ENCODE measurements at regions not wholly inside any gene's neighbourhood (a gene's known extent, or its start where the extent isn't known, plus 50 kb on each side); places are given as distances from the start of the nearest gene placed in this dataset.

DNA sequence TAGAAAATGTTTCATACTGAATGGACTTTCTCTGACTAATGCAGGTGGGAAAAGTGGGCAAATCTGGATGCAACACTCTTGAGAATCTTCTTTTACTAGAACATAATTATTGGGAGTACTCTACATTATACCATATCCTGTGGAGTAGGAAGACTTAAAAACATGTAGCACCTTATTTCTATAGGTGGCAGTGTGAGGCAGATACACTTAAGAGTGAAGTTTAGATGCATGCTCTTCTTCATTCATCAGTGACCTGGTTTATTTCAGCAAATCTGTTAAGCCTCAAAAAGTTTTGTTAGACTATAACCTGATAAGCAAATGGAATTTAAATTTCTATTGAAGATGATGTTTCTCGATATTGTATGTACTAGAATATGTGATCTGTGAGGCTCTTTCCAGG is 1087.1 kb upstream of the LRRN3 start:
- H3K4me3 ChIP-seq (ENCODE audit: low read depth, low read length): no peak overlapping the region
- TF ChIP-seq, protein P1, sequence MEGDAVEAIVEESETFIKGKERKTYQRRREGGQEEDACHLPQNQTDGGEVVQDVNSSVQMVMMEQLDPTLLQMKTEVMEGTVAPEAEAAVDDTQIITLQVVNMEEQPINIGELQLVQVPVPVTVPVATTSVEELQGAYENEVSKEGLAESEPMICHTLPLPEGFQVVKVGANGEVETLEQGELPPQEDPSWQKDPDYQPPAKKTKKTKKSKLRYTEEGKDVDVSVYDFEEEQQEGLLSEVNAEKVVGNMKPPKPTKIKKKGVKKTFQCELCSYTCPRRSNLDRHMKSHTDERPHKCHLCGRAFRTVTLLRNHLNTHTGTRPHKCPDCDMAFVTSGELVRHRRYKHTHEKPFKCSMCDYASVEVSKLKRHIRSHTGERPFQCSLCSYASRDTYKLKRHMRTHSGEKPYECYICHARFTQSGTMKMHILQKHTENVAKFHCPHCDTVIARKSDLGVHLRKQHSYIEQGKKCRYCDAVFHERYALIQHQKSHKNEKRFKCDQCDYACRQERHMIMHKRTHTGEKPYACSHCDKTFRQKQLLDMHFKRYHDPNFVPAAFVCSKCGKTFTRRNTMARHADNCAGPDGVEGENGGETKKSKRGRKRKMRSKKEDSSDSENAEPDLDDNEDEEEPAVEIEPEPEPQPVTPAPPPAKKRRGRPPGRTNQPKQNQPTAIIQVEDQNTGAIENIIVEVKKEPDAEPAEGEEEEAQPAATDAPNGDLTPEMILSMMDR (IDR thresholded peaks at IDR 0.05; ENCODE audit: insufficient read depth, low read depth, low read length): no peak
- no peak for DNase-seq (ENCODE audit: low read depth)

DNA sequence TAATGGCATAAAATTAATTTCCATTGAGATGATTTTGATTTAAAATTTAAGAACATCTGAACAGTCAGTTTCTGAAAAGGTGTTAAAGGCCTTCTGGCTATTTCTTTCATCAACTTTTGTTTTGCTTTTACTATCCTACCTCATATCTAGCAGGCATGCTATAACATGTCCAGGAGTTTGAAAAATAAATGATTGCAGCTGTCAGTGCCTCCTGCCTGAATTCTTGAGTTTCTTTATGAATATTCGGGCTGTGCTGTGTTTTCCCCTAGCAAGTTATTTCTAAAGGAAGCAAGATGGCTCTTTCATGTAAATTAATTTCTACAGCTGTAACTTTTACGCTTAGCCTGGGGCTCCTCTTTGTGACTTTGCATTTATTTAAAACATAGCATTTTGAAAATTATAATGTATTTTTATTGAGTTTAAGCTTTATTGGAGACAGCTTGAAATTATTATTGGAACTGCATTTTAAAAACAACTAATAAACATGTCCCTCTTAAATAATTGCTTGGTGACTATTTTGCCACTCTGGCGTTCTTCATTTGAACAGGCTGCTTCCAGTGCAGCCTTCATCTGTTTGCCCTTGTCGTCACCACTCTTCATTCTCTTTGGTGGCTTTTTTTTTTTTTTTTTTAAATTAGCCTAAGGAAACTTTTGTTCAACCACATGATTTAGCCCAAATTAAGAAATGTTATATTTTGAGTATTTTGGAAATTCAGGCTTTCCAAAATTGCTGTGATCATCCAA is 1083.4 kb upstream of the LRRN3 start:
- DNase-seq (ENCODE audit: low read depth): no peak
- no peak overlapping the region for H3K4me3 ChIP-seq (ENCODE audit: low read depth, low read length)
- TF ChIP-seq, protein P1 (IDR thresholded peaks at IDR 0.05; ENCODE audit: insufficient read depth, low read depth, low read length): no peak

DNA sequence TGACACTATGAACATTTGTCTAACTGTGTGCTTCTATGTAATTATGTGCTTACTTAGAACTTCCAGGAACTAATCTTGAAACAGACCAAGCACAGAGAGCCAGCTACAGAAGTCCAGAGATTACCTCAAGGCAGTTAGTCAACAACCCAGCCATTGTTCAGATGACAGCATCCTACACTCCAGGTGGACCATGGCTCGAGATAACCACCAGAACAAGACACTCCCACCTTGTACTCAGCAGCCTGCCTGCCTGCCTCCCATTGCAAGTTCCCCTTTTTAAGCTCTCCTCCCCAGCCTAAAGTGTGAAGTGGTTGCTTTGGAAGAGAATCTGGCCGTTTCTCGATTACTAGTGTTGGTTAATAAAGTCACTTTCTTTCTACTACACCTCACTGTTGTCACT is 1080.6 kb upstream of the LRRN3 start:
- TF ChIP-seq, protein P1 (IDR thresholded peaks at IDR 0.05; ENCODE audit: insufficient read depth, low read depth, low read length): no peak
- H3K4me3 ChIP-seq (ENCODE audit: low read depth, low read length): no peak overlapping the region
- DNase-seq (ENCODE audit: low read depth): no peak

DNA sequence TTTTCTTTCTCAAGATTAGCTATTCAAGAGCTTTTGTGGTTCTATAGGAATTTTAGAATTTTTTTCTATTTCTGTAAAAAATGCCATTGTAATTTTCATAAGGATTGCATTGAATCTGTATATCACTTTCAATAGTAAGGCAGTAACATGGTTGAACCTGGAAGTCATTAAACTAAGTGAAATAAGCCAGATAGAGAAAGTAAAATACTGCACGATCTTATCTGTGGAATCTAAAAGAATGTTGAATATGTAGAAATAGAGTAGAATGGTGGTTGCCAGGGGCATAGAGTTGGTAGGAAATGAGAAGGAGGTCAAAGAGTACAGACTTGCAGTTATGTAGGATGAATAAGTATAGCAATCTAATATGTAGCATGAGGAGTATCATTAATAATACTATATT is 1073.5 kb upstream of the LRRN3 start:
- TF ChIP-seq, protein P1 (IDR thresholded peaks at IDR 0.05; ENCODE audit: insufficient read depth, low read depth, low read length): no peak
- DNase-seq (ENCODE audit: low read depth): no peak
- H3K4me3 ChIP-seq (ENCODE audit: low read depth, low read length): no peak overlapping the region

DNA sequence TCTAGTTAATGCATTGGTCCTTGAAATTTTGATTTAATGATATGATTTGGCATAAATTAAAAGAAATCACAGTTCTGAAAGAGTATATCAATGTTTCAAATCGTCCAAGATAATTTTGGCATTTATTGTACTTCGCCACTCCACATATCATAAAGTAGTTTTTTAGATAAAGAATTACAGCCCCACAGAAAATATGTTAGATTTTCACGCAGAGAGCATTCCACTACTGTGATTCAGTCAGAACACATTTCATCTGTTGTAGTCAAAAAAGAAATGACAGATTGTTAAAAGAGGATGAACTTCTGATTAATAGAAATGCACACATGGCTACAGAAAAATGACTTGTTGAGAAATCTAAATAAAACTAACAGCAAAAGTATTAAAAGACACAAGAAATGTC is 1063.5 kb upstream of the LRRN3 start:
- TF ChIP-seq, protein P1 (IDR thresholded peaks at IDR 0.05; ENCODE audit: insufficient read depth, low read depth, low read length): no peak
- no peak for DNase-seq (ENCODE audit: low read depth)
- no peak overlapping the region for H3K4me3 ChIP-seq (ENCODE audit: low read depth, low read length)

DNA sequence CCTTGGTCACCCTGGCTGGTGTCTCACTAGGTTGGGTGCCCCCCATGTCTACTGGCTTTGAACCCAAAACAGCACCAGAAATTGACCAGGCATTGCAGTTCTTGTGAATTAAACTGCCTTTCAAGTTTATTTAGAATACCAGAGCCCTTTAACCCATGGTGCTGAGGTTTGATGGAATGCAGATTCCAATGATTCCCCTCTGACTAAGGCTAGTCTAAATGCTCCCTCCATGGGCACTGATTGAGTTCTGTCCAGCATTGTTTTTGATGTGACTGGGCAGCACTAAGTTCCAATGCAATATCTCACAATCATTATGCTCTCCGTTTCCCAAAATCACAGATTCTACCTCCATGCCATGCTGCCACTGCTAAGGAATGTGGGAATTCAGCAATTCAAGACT is 1047.4 kb upstream of the LRRN3 start:
- H3K4me3 ChIP-seq (ENCODE audit: low read depth, low read length): no peak overlapping the region
- no peak for DNase-seq (ENCODE audit: low read depth)
- TF ChIP-seq, protein P1 (IDR thresholded peaks at IDR 0.05; ENCODE audit: insufficient read depth, low read depth, low read length): no peak

DNA sequence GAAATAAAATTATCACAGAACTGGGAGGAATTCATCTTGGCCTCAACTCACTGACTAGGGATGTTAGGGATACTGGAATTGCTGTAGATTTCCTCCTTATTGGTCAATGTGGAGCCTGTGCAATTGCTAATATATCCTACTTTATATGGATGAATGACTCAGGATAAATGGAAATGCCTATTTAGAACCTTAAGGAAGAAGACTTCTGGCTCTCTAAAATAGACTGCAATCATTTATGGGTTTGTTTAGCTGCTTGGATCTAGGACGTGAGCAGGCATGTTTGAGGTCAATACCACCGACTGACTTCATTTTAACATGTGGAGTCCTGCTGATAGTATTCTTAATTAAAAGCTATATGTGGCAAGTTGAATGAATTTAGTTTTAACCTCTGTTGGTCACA is 1040.1 kb upstream of the LRRN3 start:
- TF ChIP-seq, protein P1 (IDR thresholded peaks at IDR 0.05; ENCODE audit: insufficient read depth, low read depth, low read length): no peak
- no peak overlapping the region for H3K4me3 ChIP-seq (ENCODE audit: low read depth, low read length)
- DNase-seq (ENCODE audit: low read depth): no peak
